BE2C (cell line): ENCODE measurements at regions not wholly inside any gene's neighbourhood (a gene's known extent, or its start where the extent isn't known, plus 50 kb on each side); places are given as distances from the start of the nearest gene placed in this dataset.

Source experiments
- DNase-seq: peaks from one replicate; pipeline ENCODE4 v3.0.0-alpha.2; 2020
- H3K27me3 ChIP-seq: fragments of 250-450 bp; sonication (Bioruptor Pico); 2 replicates; pipeline ENCODE4 v1.5.1; 2020; ENCODE audit warnings: mild to moderate bottlenecking
- H3K36me3 ChIP-seq: fragments of 250-450 bp; sonication (Bioruptor Pico); 2 replicates; pipeline ENCODE4 v1.5.1; 2020; ENCODE audit warnings: mild to moderate bottlenecking
- H3K4me1 ChIP-seq: fragments of 250-450 bp; sonication (Bioruptor Pico); 2 replicates; pipeline ENCODE4 v1.5.1; 2020
- H3K4me3 ChIP-seq: 2 replicates; pipeline ENCODE4 v1.5.1; 2011; ENCODE audit warnings: low read depth, low read length
- H3K9me3 ChIP-seq: fragments of 250-450 bp; sonication (Bioruptor Pico); 2 replicates; pipeline ENCODE4 v1.5.1; 2020
- CTCF ChIP-seq: IDR thresholded peaks from 2 replicates; pipeline ENCODE4 v1.5.1; 2012; ENCODE audit warnings: mild to moderate bottlenecking, low read depth, low read length

DNA sequence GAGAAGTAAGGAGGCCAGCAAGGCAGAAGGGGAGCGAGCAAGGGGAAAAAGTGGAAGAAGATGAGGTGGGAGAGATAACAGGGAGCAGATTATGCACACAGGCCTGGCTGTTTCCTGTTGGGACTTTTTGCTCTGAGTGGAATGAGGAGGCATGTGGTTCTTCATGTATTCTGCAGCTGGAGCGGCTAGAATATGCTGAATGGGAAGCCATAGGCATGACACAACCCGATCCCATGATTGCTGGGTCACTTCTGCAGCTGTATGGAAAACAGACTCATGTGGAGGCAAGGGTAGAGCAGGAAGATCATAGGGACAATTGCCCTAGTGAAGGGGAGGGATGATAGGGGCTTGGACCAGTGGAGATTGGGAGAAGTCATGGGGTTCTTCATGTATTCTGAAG is 206.0 kb upstream of the SUCLG2 start:
- no peak for DNase-seq
- TF ChIP-seq CTCF, result no peak
- H3K4me3 ChIP-seq, result no peak overlapping the region
- H3K4me1 ChIP-seq, result no peaks in the 10 kb centered on the region
- no peaks in the 10 kb centered on the region for H3K9me3 ChIP-seq
- no peaks in the 10 kb centered on the region for H3K36me3 ChIP-seq
- H3K27me3 ChIP-seq, result no peaks in the 10 kb centered on the region

DNA sequence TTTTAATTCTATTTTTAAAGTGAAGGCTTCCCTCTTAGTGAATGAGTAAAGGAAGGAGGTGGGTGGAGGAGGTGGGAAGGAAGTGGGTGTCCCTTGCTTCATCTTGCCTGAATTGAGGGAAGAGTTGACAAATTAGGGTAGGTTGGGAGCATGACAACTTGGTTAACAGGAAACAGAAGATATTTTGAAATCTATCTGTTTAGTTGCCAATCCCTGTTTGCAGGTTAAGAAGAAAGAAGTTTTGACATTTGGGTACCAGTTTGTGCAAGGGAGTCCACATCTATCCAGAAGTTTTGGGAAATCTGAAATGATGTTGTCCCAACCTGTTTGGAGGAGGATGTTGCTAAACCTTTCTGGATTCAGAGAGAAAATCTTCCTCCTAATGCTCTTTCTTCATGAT is 204.1 kb upstream of the SUCLG2 start:
- no peak for DNase-seq
- Histone ChIP-seq H3K36me3 (no peaks in the 10 kb centered on the region), H3K27me3 (no peaks in the 10 kb centered on the region), H3K9me3 (no peaks in the 10 kb centered on the region), H3K4me1 (no peaks in the 10 kb centered on the region), H3K4me3 (no peak overlapping the region)
- no peak for TF ChIP-seq CTCF

GRCh38 chr3:67856718-67857117 is 202.3 kb upstream of the SUCLG2 start:
- Histone ChIP-seq H3K4me1 (no peaks in the 10 kb centered on the region), H3K9me3 (no peaks in the 10 kb centered on the region), H3K4me3 (no peak overlapping the region), H3K27me3 (no peaks in the 10 kb centered on the region), H3K36me3 (no peaks in the 10 kb centered on the region)
- DNase-seq, result no peak
- no peak for TF ChIP-seq CTCF

- H3K36me3 ChIP-seq, result no peaks in the 10 kb centered on the region
- no peak overlapping the region for H3K4me3 ChIP-seq
- TF ChIP-seq CTCF, result no peak
- DNase-seq, result no peak
- no peaks in the 10 kb centered on the region for H3K9me3 ChIP-seq
- no peaks in the 10 kb centered on the region for H3K27me3 ChIP-seq
- no peaks in the 10 kb centered on the region for H3K4me1 ChIP-seq
Measured at GRCh38 chr3:67854663-67855062, 200.3 kb upstream of the SUCLG2 start.

GRCh38 chr3:67853520-67853919 is 199.1 kb upstream of the SUCLG2 start:
- no peak for DNase-seq
- H3K4me3 ChIP-seq, result no peak overlapping the region
- TF ChIP-seq CTCF, result no peak
- H3K27me3 ChIP-seq, result no peaks in the 10 kb centered on the region
- no peaks in the 10 kb centered on the region for H3K4me1 ChIP-seq
- H3K9me3 ChIP-seq, result no peaks in the 10 kb centered on the region
- no peaks in the 10 kb centered on the region for H3K36me3 ChIP-seq

- H3K4me1 ChIP-seq, result no peaks in the 10 kb centered on the region
- H3K9me3 ChIP-seq, result no peaks in the 10 kb centered on the region
- TF ChIP-seq CTCF, result no peak
- no peak overlapping the region for H3K4me3 ChIP-seq
- H3K27me3 ChIP-seq, result no peaks in the 10 kb centered on the region
- DNase-seq, result no peak
- no peaks in the 10 kb centered on the region for H3K36me3 ChIP-seq
Measured at GRCh38 chr3:67848299-67848698, 193.9 kb upstream of the SUCLG2 start.
